ENCODE measurements at regions not wholly inside any gene's neighbourhood (a gene's known extent, or its start where the extent isn't known, plus 50 kb on each side); places are given as distances from the start of the nearest gene placed in this dataset.
"Not testable (repeated sequence)": the region's sequence is repeated elsewhere in the genome, so short reads cannot be mapped to it uniquely, and the experiment has no call there.

DNA sequence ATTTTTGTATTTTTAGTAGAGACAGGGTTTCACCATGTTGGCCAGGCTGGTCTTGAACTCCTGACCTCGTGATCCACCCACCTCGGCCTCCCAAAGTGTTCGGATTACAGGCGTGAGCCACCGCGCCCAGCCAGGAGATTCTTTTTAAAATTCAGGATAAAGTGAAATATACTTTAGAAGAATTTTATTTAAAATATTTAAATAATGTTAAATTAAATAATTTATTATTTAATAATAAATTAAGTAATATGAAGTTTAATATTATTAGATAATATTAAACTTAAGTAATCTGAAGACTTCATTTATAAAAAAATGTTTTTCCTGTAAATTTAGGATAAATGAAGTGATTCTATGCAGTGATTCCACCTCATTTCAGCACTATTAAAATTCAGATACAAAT is 175.2 kb upstream of the NANOGP8 start:
- H2AFZ ChIP-seq; H3K79me2 ChIP-seq (replicated peaks; ENCODE audit: insufficient read depth); H3K27ac Mint-ChIP-seq; ATAC-seq; H3K27me3 ChIP-seq (ENCODE audit: insufficient read depth); H3K27ac ChIP-seq (ENCODE audit: low read depth); H3K4me2 ChIP-seq; H3F3A ChIP-seq (replicated peaks; ENCODE audit: low read depth); DNase-seq (ENCODE audit: low spot score); H3K36me3 Mint-ChIP-seq (ENCODE audit: low read depth); H3K4me1 ChIP-seq (ENCODE audit: insufficient read depth); H3K9me2 ChIP-seq (ENCODE audit: insufficient read depth); H3K27me3 Mint-ChIP-seq (ENCODE audit: insufficient read depth, low read depth, poor library complexity); H3K9me3 Mint-ChIP-seq; H3K36me3 ChIP-seq (ENCODE audit: insufficient read depth); H3K4me3 ChIP-seq; H3K4me3 Mint-ChIP-seq; H4K20me1 ChIP-seq (replicated peaks; ENCODE audit: insufficient read depth): not testable (repeated sequence)
- H3K4me1 Mint-ChIP-seq = peaks cover 16% of the 10 kb centered on the region

DNA sequence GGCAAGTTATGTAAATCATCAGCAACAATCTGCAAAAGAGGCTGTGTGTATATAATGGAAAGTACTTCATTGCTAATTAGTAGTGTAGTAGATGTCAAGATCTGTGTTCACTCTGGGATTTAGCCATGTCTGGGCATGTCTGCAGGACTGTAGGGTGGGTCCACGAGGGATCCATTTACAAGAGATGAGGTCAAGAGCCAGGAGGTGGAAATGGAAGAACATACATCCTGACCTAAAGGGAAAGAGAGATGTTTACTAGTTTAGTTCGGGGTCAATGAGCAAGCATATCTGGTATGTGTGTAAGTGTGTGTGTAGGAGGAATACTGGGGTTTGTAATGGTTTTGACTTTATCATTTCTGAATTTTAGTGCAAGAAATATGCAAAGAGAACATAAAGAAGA is 171.5 kb upstream of the NANOGP8 start:
- Histone ChIP-seq H4K20me1 (replicated peaks; ENCODE audit: insufficient read depth) (no peaks in the 10 kb centered on the region), H2AFZ (no peak overlapping the region), H3K9me2 (ENCODE audit: insufficient read depth) (no peaks in the 10 kb centered on the region), H3K79me2 (replicated peaks; ENCODE audit: insufficient read depth) (no peaks in the 10 kb centered on the region), H3K36me3 (ENCODE audit: insufficient read depth) (no peaks in the 10 kb centered on the region), H3K4me1 (ENCODE audit: insufficient read depth) (peaks cover 28% of the 10 kb centered on the region), H3K4me3 (no peak overlapping the region), H3K27ac (ENCODE audit: low read depth) (no peak overlapping the region), H3K27me3 (ENCODE audit: insufficient read depth) (no peaks in the 10 kb centered on the region), H3K4me2 (no peak overlapping the region), H3F3A (replicated peaks; ENCODE audit: low read depth) (no peaks in the 10 kb centered on the region)
- Mint-ChIP-seq H3K36me3 (ENCODE audit: low read depth) (no peaks in the 10 kb centered on the region), H3K4me1 (peaks cover 47% of the 10 kb centered on the region), H3K27ac (peak overlapping the region; percentile 45; the same call in 1 of the 2 replicates), H3K27me3 (ENCODE audit: insufficient read depth, low read depth, poor library complexity) (peaks cover 2% of the 10 kb centered on the region), H3K9me3 (no peaks in the 10 kb centered on the region), H3K4me3 (no peak overlapping the region)
- DNase-seq (ENCODE audit: low spot score) (no peak), ATAC-seq (no peak)
- TF ChIP-seq EZH2phosphoT487 (IDR thresholded peaks at IDR 0.05; ENCODE audit: unreplicated experiment) (no peak), NANOG (IDR thresholded peaks at IDR 0.05; ENCODE audit: borderline replicate concordance) (no peak), ZNF114 (CRISPR knock-in tag; IDR thresholded peaks at IDR 0.05) (no peak)
- TF ChIP-seq, protein P1, sequence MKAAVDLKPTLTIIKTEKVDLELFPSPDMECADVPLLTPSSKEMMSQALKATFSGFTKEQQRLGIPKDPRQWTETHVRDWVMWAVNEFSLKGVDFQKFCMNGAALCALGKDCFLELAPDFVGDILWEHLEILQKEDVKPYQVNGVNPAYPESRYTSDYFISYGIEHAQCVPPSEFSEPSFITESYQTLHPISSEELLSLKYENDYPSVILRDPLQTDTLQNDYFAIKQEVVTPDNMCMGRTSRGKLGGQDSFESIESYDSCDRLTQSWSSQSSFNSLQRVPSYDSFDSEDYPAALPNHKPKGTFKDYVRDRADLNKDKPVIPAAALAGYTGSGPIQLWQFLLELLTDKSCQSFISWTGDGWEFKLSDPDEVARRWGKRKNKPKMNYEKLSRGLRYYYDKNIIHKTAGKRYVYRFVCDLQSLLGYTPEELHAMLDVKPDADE (IDR thresholded peaks at IDR 0.05) = no peak

DNA sequence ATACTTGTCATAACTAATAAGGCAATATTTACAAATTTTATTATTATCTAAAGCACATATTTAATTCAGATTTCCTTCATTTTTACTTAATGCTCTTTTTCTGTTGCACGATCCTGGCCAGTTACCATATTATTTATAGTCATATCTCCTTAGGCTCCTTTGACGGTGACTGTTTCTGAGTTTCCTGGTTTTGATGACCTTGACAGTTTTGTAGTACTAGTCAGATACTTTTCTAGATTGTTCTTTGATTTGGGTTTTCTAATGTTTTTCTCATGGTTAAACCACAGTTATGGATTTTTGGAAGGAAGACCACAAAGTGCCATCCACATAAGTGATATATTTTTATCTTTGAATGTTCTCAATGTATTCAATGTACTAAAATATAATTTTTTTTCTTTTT is 171.0 kb upstream of the NANOGP8 start:
- no peak overlapping the region for H3K27ac Mint-ChIP-seq

DNA sequence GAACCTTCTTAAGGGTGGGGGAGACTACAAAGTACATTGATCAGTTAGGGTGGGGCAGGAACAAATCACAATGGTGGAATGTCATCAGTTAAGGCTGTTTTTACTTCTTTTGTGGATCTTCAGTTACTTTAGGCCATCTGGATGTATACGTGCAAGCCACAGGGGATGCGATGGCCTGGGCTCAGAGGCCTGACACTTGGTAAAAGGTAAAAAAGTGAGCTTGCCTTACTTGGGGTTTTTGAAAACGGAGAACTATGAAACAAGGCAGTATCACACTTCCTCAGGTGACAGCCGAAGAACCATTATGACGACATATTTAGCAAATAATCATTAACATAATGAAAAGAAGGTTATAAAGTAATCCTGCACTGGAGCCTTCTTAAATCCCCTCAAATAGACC is 169.8 kb upstream of the NANOGP8 start:
- H3K79me2 ChIP-seq (replicated peaks; ENCODE audit: insufficient read depth); H3K27me3 Mint-ChIP-seq (ENCODE audit: insufficient read depth, low read depth, poor library complexity); H3K4me3 Mint-ChIP-seq; H3F3A ChIP-seq (replicated peaks; ENCODE audit: low read depth); H2AFZ ChIP-seq; H3K9me3 Mint-ChIP-seq; ATAC-seq; H3K36me3 ChIP-seq (ENCODE audit: insufficient read depth); H3K27me3 ChIP-seq (ENCODE audit: insufficient read depth); H3K4me3 ChIP-seq; H3K9me2 ChIP-seq (ENCODE audit: insufficient read depth); H3K4me2 ChIP-seq; H3K36me3 Mint-ChIP-seq (ENCODE audit: low read depth); H4K20me1 ChIP-seq (replicated peaks; ENCODE audit: insufficient read depth): not testable (repeated sequence)
- Mint-ChIP-seq H3K27ac (peak overlapping the region; percentile 89), H3K4me1 (peaks cover 51% of the 10 kb centered on the region)
- DNase-seq (ENCODE audit: low spot score) = peak; percentile 33
- peaks cover 28% of the 10 kb centered on the region for H3K4me1 ChIP-seq (ENCODE audit: insufficient read depth)
- H3K27ac ChIP-seq (ENCODE audit: low read depth) = peak overlapping the region; percentile 76; the same call in 1 of the 2 replicates

More for the DNA sequence above, 171.0 kb upstream of the NANOGP8 start:
- Mint-ChIP-seq H3K9me3 (no peaks in the 10 kb centered on the region), H3K4me1 (peaks cover 51% of the 10 kb centered on the region), H3K27me3 (ENCODE audit: insufficient read depth, low read depth, poor library complexity) (peaks cover 2% of the 10 kb centered on the region), H3K4me3 (no peak overlapping the region), H3K36me3 (ENCODE audit: low read depth) (no peaks in the 10 kb centered on the region)
- peaks cover 28% of the 10 kb centered on the region for H3K4me1 ChIP-seq (ENCODE audit: insufficient read depth)
- DNase-seq (ENCODE audit: low spot score) (no peak), ATAC-seq (no peak)
- no peaks in the 10 kb centered on the region for H3K9me2 ChIP-seq (ENCODE audit: insufficient read depth)
- H3F3A ChIP-seq (replicated peaks; ENCODE audit: low read depth) = no peaks in the 10 kb centered on the region
- TF ChIP-seq, protein P2, sequence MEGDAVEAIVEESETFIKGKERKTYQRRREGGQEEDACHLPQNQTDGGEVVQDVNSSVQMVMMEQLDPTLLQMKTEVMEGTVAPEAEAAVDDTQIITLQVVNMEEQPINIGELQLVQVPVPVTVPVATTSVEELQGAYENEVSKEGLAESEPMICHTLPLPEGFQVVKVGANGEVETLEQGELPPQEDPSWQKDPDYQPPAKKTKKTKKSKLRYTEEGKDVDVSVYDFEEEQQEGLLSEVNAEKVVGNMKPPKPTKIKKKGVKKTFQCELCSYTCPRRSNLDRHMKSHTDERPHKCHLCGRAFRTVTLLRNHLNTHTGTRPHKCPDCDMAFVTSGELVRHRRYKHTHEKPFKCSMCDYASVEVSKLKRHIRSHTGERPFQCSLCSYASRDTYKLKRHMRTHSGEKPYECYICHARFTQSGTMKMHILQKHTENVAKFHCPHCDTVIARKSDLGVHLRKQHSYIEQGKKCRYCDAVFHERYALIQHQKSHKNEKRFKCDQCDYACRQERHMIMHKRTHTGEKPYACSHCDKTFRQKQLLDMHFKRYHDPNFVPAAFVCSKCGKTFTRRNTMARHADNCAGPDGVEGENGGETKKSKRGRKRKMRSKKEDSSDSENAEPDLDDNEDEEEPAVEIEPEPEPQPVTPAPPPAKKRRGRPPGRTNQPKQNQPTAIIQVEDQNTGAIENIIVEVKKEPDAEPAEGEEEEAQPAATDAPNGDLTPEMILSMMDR (conservative IDR thresholded peaks at IDR 0.05; ENCODE audit: low read depth in 2 of 2) = no peak
- no peak for TF ChIP-seq NANOG (IDR thresholded peaks at IDR 0.05; ENCODE audit: borderline replicate concordance)
- H2AFZ ChIP-seq = no peak overlapping the region
- no peaks in the 10 kb centered on the region for H3K36me3 ChIP-seq (ENCODE audit: insufficient read depth)
- no peaks in the 10 kb centered on the region for H4K20me1 ChIP-seq (replicated peaks; ENCODE audit: insufficient read depth)
- no peak overlapping the region for H3K27ac ChIP-seq (ENCODE audit: low read depth)
- H3K4me2 ChIP-seq = no peak overlapping the region
- no peaks in the 10 kb centered on the region for H3K79me2 ChIP-seq (replicated peaks; ENCODE audit: insufficient read depth)
- H3K27me3 ChIP-seq (ENCODE audit: insufficient read depth) = no peaks in the 10 kb centered on the region
- H3K4me3 ChIP-seq = no peak overlapping the region
